ENCODE measurements at regions not wholly inside any gene's neighbourhood (a gene's known extent, or its start where the extent isn't known, plus 50 kb on each side); places are given as distances from the start of the nearest gene placed in this dataset.

GRCh38 chr9:26773056-26773455 is 119.5 kb downstream of the CAAP1 start:
- TF ChIP-seq, protein P1, sequence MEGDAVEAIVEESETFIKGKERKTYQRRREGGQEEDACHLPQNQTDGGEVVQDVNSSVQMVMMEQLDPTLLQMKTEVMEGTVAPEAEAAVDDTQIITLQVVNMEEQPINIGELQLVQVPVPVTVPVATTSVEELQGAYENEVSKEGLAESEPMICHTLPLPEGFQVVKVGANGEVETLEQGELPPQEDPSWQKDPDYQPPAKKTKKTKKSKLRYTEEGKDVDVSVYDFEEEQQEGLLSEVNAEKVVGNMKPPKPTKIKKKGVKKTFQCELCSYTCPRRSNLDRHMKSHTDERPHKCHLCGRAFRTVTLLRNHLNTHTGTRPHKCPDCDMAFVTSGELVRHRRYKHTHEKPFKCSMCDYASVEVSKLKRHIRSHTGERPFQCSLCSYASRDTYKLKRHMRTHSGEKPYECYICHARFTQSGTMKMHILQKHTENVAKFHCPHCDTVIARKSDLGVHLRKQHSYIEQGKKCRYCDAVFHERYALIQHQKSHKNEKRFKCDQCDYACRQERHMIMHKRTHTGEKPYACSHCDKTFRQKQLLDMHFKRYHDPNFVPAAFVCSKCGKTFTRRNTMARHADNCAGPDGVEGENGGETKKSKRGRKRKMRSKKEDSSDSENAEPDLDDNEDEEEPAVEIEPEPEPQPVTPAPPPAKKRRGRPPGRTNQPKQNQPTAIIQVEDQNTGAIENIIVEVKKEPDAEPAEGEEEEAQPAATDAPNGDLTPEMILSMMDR (IDR thresholded peaks at IDR 0.05; ENCODE audit: low read depth, low read length) = no peak
- no peak overlapping the region for H3K4me3 ChIP-seq (ENCODE audit: low read depth, low read length)
- no peak for DNase-seq (ENCODE audit: low read depth, low spot score)
- in situ Hi-C loops (cut with HindIII; ENCODE audit: low sequenced_read_pairs) = no loop called here

GRCh38 chr9:26770821-26771220 is 121.8 kb downstream of the CAAP1 start:
- TF ChIP-seq, protein P1 (IDR thresholded peaks at IDR 0.05; ENCODE audit: low read depth, low read length) = no peak
- DNase-seq (ENCODE audit: low read depth, low spot score) = no peak
- in situ Hi-C loops (cut with HindIII; ENCODE audit: low sequenced_read_pairs) = no loop called here
- no peak overlapping the region for H3K4me3 ChIP-seq (ENCODE audit: low read depth, low read length)

- DNase-seq (ENCODE audit: low read depth, low spot score) = no peak
- in situ Hi-C loops (cut with HindIII; ENCODE audit: low sequenced_read_pairs) = no loop called here
- TF ChIP-seq, protein P1 (IDR thresholded peaks at IDR 0.05; ENCODE audit: low read depth, low read length) = no peak
- no peak overlapping the region for H3K4me3 ChIP-seq (ENCODE audit: low read depth, low read length)
These were observed 124.5 kb downstream of the CAAP1 start for GRCh38 chr9:26768145-26768544.

DNA sequence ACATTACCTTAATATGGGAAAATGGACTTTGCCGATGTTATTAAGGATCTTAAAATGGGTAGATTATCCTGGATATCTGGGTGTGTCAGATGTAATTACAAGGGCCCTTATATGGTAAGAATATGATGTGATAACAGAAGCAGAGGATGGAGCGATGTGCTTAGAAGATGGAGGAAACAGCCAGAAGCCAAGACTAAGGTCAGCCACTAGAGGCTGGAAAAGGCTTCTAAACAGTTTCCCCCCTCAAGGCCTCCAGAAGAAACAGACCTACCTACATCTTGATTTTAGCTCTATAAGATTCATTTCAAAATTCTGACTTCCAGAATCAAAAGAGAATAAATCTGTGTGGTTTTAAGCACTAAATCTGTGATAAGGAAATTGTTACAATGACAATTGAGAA is 131.9 kb downstream of the CAAP1 start:
- no peak for DNase-seq (ENCODE audit: low read depth, low spot score)
- TF ChIP-seq, protein P1 (IDR thresholded peaks at IDR 0.05; ENCODE audit: low read depth, low read length) = no peak
- no peak overlapping the region for H3K4me3 ChIP-seq (ENCODE audit: low read depth, low read length)
- in situ Hi-C loops (cut with HindIII; ENCODE audit: low sequenced_read_pairs) = no loop called here

- TF ChIP-seq, protein P1 (IDR thresholded peaks at IDR 0.05; ENCODE audit: low read depth, low read length) = no peak
- no peak overlapping the region for H3K4me3 ChIP-seq (ENCODE audit: low read depth, low read length)
- no peak for DNase-seq (ENCODE audit: low read depth, low spot score)
- in situ Hi-C loops (cut with HindIII; ENCODE audit: low sequenced_read_pairs) = no loop called here
These were observed 133.9 kb downstream of the CAAP1 start for GRCh38 chr9:26758655-26759054.

DNA sequence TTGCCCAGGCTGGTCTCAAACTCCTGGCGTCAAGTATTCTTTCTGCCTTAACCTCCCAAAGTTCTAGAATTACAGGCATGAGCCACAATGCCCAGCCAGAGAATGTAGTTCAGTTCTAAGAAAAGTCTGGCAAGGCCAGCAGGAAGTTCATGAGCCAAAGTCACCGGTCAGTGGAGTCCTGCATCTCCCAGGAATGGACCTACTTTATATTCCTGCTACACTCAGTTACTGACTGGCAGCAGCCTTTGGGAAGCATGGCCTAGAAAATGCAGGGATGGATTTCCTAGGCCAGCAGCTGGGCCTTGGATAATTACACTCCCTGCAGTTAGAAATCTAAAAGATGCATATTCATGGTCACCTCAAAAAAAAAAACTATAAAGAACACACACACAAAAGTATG is 135.7 kb downstream of the CAAP1 start:
- no peak for DNase-seq (ENCODE audit: low read depth, low spot score)
- no peak overlapping the region for H3K4me3 ChIP-seq (ENCODE audit: low read depth, low read length)
- in situ Hi-C loops (cut with HindIII; ENCODE audit: low sequenced_read_pairs) = no loop called here
- TF ChIP-seq, protein P1 (IDR thresholded peaks at IDR 0.05; ENCODE audit: low read depth, low read length) = no peak

DNA sequence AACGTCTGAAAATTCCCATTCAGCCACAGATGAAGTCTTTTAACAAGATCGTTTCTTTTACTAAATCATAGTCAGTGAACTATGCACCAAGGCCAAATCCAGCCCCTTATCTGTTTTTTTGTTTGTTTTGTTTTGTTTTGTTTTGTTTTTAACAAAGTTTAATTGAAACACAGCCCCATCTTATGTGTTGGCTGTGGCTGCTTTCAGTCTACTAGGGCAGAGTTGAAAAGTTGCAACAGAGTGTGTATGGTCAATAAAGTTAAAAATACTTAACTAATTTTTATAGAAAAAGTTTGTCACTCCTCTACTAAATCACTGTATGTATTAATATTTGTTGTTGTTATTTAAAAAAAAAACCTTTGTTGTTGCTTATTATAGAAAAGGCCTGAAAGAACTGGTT is 137.1 kb downstream of the CAAP1 start:
- TF ChIP-seq, protein P1 (IDR thresholded peaks at IDR 0.05; ENCODE audit: low read depth, low read length) = no peak
- H3K4me3 ChIP-seq (ENCODE audit: low read depth, low read length) = no peak overlapping the region
- in situ Hi-C loops (cut with HindIII; ENCODE audit: low sequenced_read_pairs) = no loop called here
- no peak for DNase-seq (ENCODE audit: low read depth, low spot score)
